MM.1S (cell line): ENCODE measurements at regions not wholly inside any gene's neighbourhood (a gene's known extent, or its start where the extent isn't known, plus 50 kb on each side); places are given as distances from the start of the nearest gene placed in this dataset.

Source experiments
- CTCF ChIP-seq: fragments of 300-600 bp; sonication (generic); IDR thresholded peaks from 2 replicates; pipeline ENCODE4 v1.5.1; 2016; ENCODE audit warnings: antibody characterized with exemption, low read length, mixed read lengths
- EZH2 ChIP-seq: fragments of 300-600 bp; sonication (generic); optimal IDR thresholded peaks from 2 replicates; pipeline ENCODE3; 2017; ENCODE audit warnings: low read depth, mild to moderate bottlenecking, antibody characterized with exemption, low read length, mixed read lengths

GRCh38 chr14:106268013-106268727 is 741.8 kb downstream of the TMEM121 start:
- TF ChIP-seq CTCF (no peak), EZH2 (no peak)
